HEK293 (cell line): ENCODE measurements at regions not wholly inside any gene's neighbourhood (a gene's known extent, or its start where the extent isn't known, plus 50 kb on each side); places are given as distances from the start of the nearest gene placed in this dataset.

Source experiments
- YY1 ChIP-seq: fragments of 450-650 bp; formaldehyde crosslinking; IDR thresholded peaks from 2 replicates; pipeline ENCODE4 v1.5.1; 2018; ENCODE audit warnings: missing biosample characterization, missing genetic modification characterization
- ZBTB20 ChIP-seq: fragments of 450-650 bp; formaldehyde crosslinking; IDR thresholded peaks from 2 replicates; pipeline ENCODE4 v1.5.1; 2016; ENCODE audit warnings: missing biosample characterization, missing genetic modification characterization
- ZNF174 ChIP-seq: fragments of 450-650 bp; formaldehyde crosslinking; IDR thresholded peaks from 2 replicates; pipeline ENCODE4 v1.5.0; 2017; ENCODE audit warnings: missing biosample characterization, mild to moderate bottlenecking, missing genetic modification characterization
- ZNF311 ChIP-seq: fragments of 450-650 bp; formaldehyde crosslinking; IDR thresholded peaks from 2 replicates; pipeline ENCODE4 v1.5.1; 2017; ENCODE audit warnings: missing biosample characterization, missing genetic modification characterization, borderline replicate concordance
- ZNF416 ChIP-seq: fragments of 450-650 bp; formaldehyde crosslinking; IDR thresholded peaks from 2 replicates; pipeline ENCODE4 v1.5.1; 2016; ENCODE audit warnings: missing biosample characterization, missing genetic modification characterization
- ZNF624 ChIP-seq: fragments of 450-650 bp; formaldehyde crosslinking; IDR thresholded peaks from 2 replicates; pipeline ENCODE4 v1.5.1; 2017; ENCODE audit warnings: missing biosample characterization, missing genetic modification characterization
- ZNF654 ChIP-seq: fragments of 450-650 bp; formaldehyde crosslinking; IDR thresholded peaks from 2 replicates; pipeline ENCODE4 v1.5.1; 2016; ENCODE audit warnings: low read depth, missing biosample characterization, missing genetic modification characterization
- ZNF843 ChIP-seq: fragments of 450-650 bp; formaldehyde crosslinking; IDR thresholded peaks from 2 replicates; pipeline ENCODE4 v1.5.1; 2016; ENCODE audit warnings: missing biosample characterization, missing genetic modification characterization
- TF ChIP-seq, protein P1 (sequence below): fragments of 450-650 bp; formaldehyde crosslinking; IDR thresholded peaks from 2 replicates; pipeline ENCODE4 v1.5.1; 2016; ENCODE audit warnings: missing biosample characterization, missing genetic modification characterization
- TF ChIP-seq, protein P2 (sequence below): fragments of 450-650 bp; formaldehyde crosslinking; IDR thresholded peaks from 2 replicates; pipeline ENCODE4 v1.5.1; 2016; ENCODE audit warnings: missing biosample characterization, missing genetic modification characterization
- TF ChIP-seq, protein P3 (sequence below): fragments of 450-650 bp; IDR thresholded peaks from 2 replicates; pipeline ENCODE4 v1.5.1; 2018; ENCODE audit warnings: missing biosample characterization, missing genetic modification characterization
- TF ChIP-seq, protein P4 (sequence below): fragments of 450-650 bp; formaldehyde crosslinking; IDR thresholded peaks from 2 replicates; pipeline ENCODE4 v1.5.1; 2016; ENCODE audit warnings: missing biosample characterization, missing genetic modification characterization
- TF ChIP-seq, protein P5 (sequence below): sonication (generic); formaldehyde crosslinking; IDR thresholded peaks from 2 replicates; pipeline ENCODE4 v1.8.1; 2022; ENCODE audit warnings: mild to moderate bottlenecking, moderate library complexity, missing genetic modification reagents
- TF ChIP-seq, protein P6 (sequence below): fragments of 450-650 bp; formaldehyde crosslinking; IDR thresholded peaks from 2 replicates; pipeline ENCODE4 v1.5.1; 2016; ENCODE audit warnings: missing biosample characterization, missing genetic modification characterization, low read depth

DNA sequence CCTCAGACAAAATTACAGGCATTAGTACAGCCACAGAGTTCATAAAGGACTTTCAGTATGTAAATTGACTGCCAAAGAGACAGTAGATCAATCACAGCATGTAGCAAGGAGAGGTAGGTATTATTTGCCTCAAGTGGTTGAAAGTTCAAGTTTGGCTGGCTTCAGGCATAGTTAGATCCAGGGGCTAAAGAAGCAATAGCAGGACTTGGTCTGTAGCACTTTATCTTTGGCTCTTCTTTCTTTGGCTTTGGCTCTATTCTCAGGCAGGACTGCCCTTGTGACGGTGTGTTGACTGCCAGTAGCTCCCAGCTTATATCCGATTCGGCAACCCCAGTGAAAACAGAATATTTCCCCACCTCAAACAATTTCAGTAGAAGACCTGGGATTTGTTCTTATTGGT, 346.0 kb upstream of the TBX3 start:
- TF ChIP-seq YY1, result no peak
- TF ChIP-seq ZNF624 (tag by site-specific recombination), result no peak
- TF ChIP-seq, protein P1, sequence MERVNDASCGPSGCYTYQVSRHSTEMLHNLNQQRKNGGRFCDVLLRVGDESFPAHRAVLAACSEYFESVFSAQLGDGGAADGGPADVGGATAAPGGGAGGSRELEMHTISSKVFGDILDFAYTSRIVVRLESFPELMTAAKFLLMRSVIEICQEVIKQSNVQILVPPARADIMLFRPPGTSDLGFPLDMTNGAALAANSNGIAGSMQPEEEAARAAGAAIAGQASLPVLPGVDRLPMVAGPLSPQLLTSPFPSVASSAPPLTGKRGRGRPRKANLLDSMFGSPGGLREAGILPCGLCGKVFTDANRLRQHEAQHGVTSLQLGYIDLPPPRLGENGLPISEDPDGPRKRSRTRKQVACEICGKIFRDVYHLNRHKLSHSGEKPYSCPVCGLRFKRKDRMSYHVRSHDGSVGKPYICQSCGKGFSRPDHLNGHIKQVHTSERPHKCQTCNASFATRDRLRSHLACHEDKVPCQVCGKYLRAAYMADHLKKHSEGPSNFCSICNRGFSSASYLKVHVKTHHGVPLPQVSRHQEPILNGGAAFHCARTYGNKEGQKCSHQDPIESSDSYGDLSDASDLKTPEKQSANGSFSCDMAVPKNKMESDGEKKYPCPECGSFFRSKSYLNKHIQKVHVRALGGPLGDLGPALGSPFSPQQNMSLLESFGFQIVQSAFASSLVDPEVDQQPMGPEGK, result no peak
- TF ChIP-seq, protein P2, sequence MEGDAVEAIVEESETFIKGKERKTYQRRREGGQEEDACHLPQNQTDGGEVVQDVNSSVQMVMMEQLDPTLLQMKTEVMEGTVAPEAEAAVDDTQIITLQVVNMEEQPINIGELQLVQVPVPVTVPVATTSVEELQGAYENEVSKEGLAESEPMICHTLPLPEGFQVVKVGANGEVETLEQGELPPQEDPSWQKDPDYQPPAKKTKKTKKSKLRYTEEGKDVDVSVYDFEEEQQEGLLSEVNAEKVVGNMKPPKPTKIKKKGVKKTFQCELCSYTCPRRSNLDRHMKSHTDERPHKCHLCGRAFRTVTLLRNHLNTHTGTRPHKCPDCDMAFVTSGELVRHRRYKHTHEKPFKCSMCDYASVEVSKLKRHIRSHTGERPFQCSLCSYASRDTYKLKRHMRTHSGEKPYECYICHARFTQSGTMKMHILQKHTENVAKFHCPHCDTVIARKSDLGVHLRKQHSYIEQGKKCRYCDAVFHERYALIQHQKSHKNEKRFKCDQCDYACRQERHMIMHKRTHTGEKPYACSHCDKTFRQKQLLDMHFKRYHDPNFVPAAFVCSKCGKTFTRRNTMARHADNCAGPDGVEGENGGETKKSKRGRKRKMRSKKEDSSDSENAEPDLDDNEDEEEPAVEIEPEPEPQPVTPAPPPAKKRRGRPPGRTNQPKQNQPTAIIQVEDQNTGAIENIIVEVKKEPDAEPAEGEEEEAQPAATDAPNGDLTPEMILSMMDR (tag by site-specific recombination), result no peak
- TF ChIP-seq, protein P3, sequence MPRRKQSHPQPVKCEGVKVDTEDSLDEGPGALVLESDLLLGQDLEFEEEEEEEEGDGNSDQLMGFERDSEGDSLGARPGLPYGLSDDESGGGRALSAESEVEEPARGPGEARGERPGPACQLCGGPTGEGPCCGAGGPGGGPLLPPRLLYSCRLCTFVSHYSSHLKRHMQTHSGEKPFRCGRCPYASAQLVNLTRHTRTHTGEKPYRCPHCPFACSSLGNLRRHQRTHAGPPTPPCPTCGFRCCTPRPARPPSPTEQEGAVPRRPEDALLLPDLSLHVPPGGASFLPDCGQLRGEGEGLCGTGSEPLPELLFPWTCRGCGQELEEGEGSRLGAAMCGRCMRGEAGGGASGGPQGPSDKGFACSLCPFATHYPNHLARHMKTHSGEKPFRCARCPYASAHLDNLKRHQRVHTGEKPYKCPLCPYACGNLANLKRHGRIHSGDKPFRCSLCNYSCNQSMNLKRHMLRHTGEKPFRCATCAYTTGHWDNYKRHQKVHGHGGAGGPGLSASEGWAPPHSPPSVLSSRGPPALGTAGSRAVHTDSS, result no peak
- TF ChIP-seq, protein P4, sequence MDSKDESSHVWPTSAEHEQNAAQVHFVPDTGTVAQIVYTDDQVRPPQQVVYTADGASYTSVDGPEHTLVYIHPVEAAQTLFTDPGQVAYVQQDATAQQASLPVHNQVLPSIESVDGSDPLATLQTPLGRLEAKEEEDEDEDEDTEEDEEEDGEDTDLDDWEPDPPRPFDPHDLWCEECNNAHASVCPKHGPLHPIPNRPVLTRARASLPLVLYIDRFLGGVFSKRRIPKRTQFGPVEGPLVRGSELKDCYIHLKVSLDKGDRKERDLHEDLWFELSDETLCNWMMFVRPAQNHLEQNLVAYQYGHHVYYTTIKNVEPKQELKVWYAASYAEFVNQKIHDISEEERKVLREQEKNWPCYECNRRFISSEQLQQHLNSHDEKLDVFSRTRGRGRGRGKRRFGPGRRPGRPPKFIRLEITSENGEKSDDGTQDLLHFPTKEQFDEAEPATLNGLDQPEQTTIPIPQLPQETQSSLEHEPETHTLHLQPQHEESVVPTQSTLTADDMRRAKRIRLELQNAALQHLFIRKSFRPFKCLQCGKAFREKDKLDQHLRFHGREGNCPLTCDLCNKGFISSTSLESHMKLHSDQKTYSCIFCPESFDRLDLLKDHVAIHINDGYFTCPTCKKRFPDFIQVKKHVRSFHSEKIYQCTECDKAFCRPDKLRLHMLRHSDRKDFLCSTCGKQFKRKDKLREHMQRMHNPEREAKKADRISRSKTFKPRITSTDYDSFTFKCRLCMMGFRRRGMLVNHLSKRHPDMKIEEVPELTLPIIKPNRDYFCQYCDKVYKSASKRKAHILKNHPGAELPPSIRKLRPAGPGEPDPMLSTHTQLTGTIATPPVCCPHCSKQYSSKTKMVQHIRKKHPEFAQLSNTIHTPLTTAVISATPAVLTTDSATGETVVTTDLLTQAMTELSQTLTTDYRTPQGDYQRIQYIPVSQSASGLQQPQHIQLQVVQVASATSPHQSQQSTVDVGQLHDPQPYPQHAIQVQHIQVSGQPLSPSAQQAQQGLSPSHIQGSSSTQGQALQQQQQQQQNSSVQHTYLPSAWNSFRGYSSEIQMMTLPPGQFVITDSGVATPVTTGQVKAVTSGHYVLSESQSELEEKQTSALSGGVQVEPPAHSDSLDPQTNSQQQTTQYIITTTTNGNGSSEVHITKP (tag by site-specific recombination), result no peak
- no peak for TF ChIP-seq ZNF416 (tag by site-specific recombination)
- no peak for TF ChIP-seq ZNF654
- TF ChIP-seq ZNF311 (tag by site-specific recombination), result no peak
- TF ChIP-seq, protein P5, sequence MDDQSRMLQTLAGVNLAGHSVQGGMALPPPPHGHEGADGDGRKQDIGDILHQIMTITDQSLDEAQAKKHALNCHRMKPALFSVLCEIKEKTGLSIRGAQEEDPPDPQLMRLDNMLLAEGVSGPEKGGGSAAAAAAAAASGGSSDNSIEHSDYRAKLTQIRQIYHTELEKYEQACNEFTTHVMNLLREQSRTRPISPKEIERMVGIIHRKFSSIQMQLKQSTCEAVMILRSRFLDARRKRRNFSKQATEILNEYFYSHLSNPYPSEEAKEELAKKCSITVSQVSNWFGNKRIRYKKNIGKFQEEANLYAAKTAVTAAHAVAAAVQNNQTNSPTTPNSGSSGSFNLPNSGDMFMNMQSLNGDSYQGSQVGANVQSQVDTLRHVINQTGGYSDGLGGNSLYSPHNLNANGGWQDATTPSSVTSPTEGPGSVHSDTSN (CRISPR knock-in tag), result no peak
- no peak for TF ChIP-seq ZNF843 (tag by site-specific recombination)
- TF ChIP-seq ZNF174, result no peak
- TF ChIP-seq ZBTB20 (tag by site-specific recombination), result no peak
- TF ChIP-seq, protein P6, sequence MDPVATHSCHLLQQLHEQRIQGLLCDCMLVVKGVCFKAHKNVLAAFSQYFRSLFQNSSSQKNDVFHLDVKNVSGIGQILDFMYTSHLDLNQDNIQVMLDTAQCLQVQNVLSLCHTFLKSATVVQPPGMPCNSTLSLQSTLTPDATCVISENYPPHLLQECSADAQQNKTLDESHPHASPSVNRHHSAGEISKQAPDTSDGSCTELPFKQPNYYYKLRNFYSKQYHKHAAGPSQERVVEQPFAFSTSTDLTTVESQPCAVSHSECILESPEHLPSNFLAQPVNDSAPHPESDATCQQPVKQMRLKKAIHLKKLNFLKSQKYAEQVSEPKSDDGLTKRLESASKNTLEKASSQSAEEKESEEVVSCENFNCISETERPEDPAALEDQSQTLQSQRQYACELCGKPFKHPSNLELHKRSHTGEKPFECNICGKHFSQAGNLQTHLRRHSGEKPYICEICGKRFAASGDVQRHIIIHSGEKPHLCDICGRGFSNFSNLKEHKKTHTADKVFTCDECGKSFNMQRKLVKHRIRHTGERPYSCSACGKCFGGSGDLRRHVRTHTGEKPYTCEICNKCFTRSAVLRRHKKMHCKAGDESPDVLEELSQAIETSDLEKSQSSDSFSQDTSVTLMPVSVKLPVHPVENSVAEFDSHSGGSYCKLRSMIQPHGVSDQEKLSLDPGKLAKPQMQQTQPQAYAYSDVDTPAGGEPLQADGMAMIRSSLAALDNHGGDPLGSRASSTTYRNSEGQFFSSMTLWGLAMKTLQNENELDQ (tag by site-specific recombination), result no peak
